K562 (cell line): ENCODE measurements at regions not wholly inside any gene's neighbourhood (a gene's known extent, or its start where the extent isn't known, plus 50 kb on each side); places are given as distances from the start of the nearest gene placed in this dataset.

Source experiments
- ATAC-seq: fragments of 200-7000 bp; cut with Tn5 transposase; 3 replicates; pipeline ENCODE4 v1.9.1; 2020; ENCODE audit warnings: moderate library complexity
- BruUV-seq: library from RNA; stranded (reverse); fragments of 400-500 nt; replicated peaks from 2 replicates; lab custom pipeline; 2021; lab: Mats Ljungman, UMichigan
- CTCF ChIA-PET: fragments of 300-600 bp; formaldehyde crosslinking; extraction: SDS; loops from one replicate; lab custom pipeline; 2021; ENCODE audit warnings: low intra/inter-chr PET ratio; lab: Yijun Ruan, JAX
- POLR2A ChIA-PET: fragments of 300-600, 350-650 bp; sonication (Branson Sonifier 250); formaldehyde crosslinking; extraction: SDS; loops from one replicate; lab custom pipeline; 2021; ENCODE audit warnings: antibody characterized with exemption, inconsistent platforms; lab: Yijun Ruan, JAX
- DNase-seq, 4 experiments: peaks; one replicate each; pipeline versions ENCODE4 v3.0.0 to v3.0.0-alpha.2; 2011 to 2018; ENCODE audit warnings: low spot score in 3 of 4, mixed read lengths in 3 of 4; ENCODE audit errors: extremely low read depth in 1 of 4
- FAIRE-seq: peaks from 2 replicates; lab custom pipeline; 2011; peaks lifted over from hg19 to GRCh38; lab: Jason Lieb, UNC
- H2AFZ ChIP-seq: 2 replicates; pipeline ENCODE4 v1.6.0; 2011; ENCODE audit warnings: low read depth, low read length, control low read depth, inconsistent platforms
- H3K27ac ChIP-seq: fragments of 200-600 bp; 3 replicates; pipeline ENCODE4 v1.8.0; 2011; ENCODE audit warnings: low read depth, mild to moderate bottlenecking, control low read depth, inconsistent platforms, low read length, moderate library complexity, mixed read lengths; ENCODE audit errors: extremely low read depth
- H3K27me3 ChIP-seq, 2 experiments: fragments of 300-600 bp in 1 of 2; 2 replicates in 1 of 2; 3 replicates in 1 of 2; pipeline versions ENCODE4 v1.6.0 to v1.8.0; 2011; ENCODE audit warnings: inconsistent platforms in 2 of 2, low read length in 2 of 2, mild to moderate bottlenecking in 1 of 2, mixed read lengths in 1 of 2, moderate library complexity in 1 of 2; ENCODE audit not compliant: control insufficient read depth in 2 of 2, insufficient read depth in 2 of 2
- H3K36me3 ChIP-seq: fragments of 300-600 bp; 3 replicates; pipeline ENCODE4 v1.8.0; 2011; ENCODE audit warnings: mild to moderate bottlenecking, low read length, inconsistent platforms; ENCODE audit not compliant: control insufficient read depth, insufficient read depth
- H3K4me1 ChIP-seq, 2 experiments: fragments of 200-600 bp in 1 of 2; replicated peaks in 1 of 2; 2 replicates in 1 of 2; 3 replicates in 1 of 2; pipeline versions ENCODE4 v1.5.1 to v1.8.0; 2011; ENCODE audit warnings: inconsistent platforms in 2 of 2, low read length in 2 of 2, mild to moderate bottlenecking in 1 of 2, mixed read lengths in 1 of 2, moderate library complexity in 1 of 2; ENCODE audit not compliant: control insufficient read depth in 2 of 2, insufficient read depth in 2 of 2
- H3K4me2 ChIP-seq: 2 replicates; pipeline ENCODE4 v1.6.1; 2011; ENCODE audit warnings: low read length, control low read depth, inconsistent platforms, mixed read lengths; ENCODE audit not compliant: insufficient read depth
- H3K4me3 ChIP-seq: fragments of 200-600 bp; sonication (generic), shearing (Covaris generic); 2 replicates; pipeline ENCODE4 v1.5.1; 2016; ENCODE audit warnings: control low read depth, inconsistent platforms
- H3K79me2 ChIP-seq: fragments of 200-600 bp; 3 replicates; pipeline ENCODE4 v1.8.0; 2011; ENCODE audit warnings: low read length, inconsistent platforms; ENCODE audit not compliant: control insufficient read depth, insufficient read depth
- H3K9ac ChIP-seq, 2 experiments: 2 replicates each; pipeline versions ENCODE4 v1.6.0 to v1.6.1; 2011; ENCODE audit warnings: low read depth in 2 of 2, low read length in 2 of 2, control low read depth in 1 of 2, inconsistent platforms in 1 of 2, mild to moderate bottlenecking in 1 of 2, mixed read lengths in 1 of 2; ENCODE audit not compliant: insufficient read depth in 1 of 2
- H3K9me1 ChIP-seq: one replicate; pipeline ENCODE4 v1.6.0; 2011; ENCODE audit warnings: inconsistent platforms, mild to moderate bottlenecking, low read length, moderate library complexity; ENCODE audit not compliant: control insufficient read depth, insufficient read depth
- H3K9me3 ChIP-seq: replicated peaks from 2 replicates; pipeline ENCODE4 v1.5.1; 2011; ENCODE audit warnings: low read depth, low read length, inconsistent platforms; ENCODE audit not compliant: control insufficient read depth, insufficient read depth
- H4K20me1 ChIP-seq: replicated peaks from 2 replicates; pipeline ENCODE4 v1.6.1; 2011; ENCODE audit warnings: low read length, inconsistent platforms, mixed read lengths; ENCODE audit not compliant: control insufficient read depth, insufficient read depth
- CC2D1A ChIP-seq: fragments of 450-650 bp; IDR thresholded peaks from 2 replicates; pipeline ENCODE4 v1.6.1; 2017; ENCODE audit warnings: mild to moderate bottlenecking
- EZH2 ChIP-seq: IDR thresholded peaks from 2 replicates; pipeline ENCODE4 v1.6.1; 2012; ENCODE audit warnings: low read depth, mild to moderate bottlenecking, inconsistent platforms, low read length, borderline replicate concordance
- HOXB6 ChIP-seq: fragments of 250-450 bp; sonication (Bioruptor Pico); IDR thresholded peaks from 2 replicates; pipeline ENCODE4 v1.5.1; 2022; ENCODE audit warnings: mild to moderate bottlenecking, borderline replicate concordance
- KLF16 ChIP-seq: IDR thresholded peaks from 2 replicates; pipeline ENCODE4 v1.6.1; 2016; ENCODE audit warnings: antibody characterized with exemption
- MAZ ChIP-seq, 2 experiments: fragments of 450-650 bp in 1 of 2; sonication (generic) in 1 of 2; formaldehyde crosslinking; IDR thresholded peaks in 1 of 2; conservative IDR thresholded peaks in 1 of 2; 2 replicates each; pipeline versions ENCODE4 v1.4.0 to v1.5.0; 2020; ENCODE audit warnings: mild to moderate bottlenecking in 1 of 2, missing genetic modification reagents in 1 of 2
- RFX5 ChIP-seq: IDR thresholded peaks from 2 replicates; pipeline ENCODE4 v1.6.1; 2011; ENCODE audit warnings: low read depth, mild to moderate bottlenecking, improper control_type of control experiment, low read length
- SAP30 ChIP-seq: fragments of 200-600 bp; sonication (generic); IDR thresholded peaks from 2 replicates; pipeline ENCODE4 v1.6.1; 2012; ENCODE audit warnings: borderline replicate concordance, low read depth, mild to moderate bottlenecking, moderate library complexity, low read length, control low read depth, inconsistent platforms; ENCODE audit not compliant: insufficient read depth, poor library complexity, severe bottlenecking
- WGBS: fragments of 100-300 bp; shearing (Covaris generic); methylation state at CpG from one replicate; pipeline ENCODE4 v1.1.6; 2016; ENCODE audit warnings: low coverage, mixed read lengths; ENCODE audit not compliant: insufficient coverage; ENCODE audit errors: missing lambda C conversion rate; 5-methylcytosine and 5-hydroxymethylcytosine counted together
- in situ Hi-C: fragments of 300-500 bp; cut with MboI; formaldehyde crosslinking; loops from 4 replicates; pipeline ENCODE4 v1.15.0; 2018; ENCODE audit warnings: inconsistent platforms, mixed read lengths
- intact Hi-C: fragments of 100-400 bp; cut with micrococcal nuclease; formaldehyde crosslinking; loops from 2 replicates; pipeline ENCODE4 v1.14.2; 2022
- TF ChIP-seq, protein P1 (sequence below), 2 experiments: IDR thresholded peaks; 2 replicates each; pipeline ENCODE4 v1.6.1; 2012; ENCODE audit warnings: improper control_type of control experiment in 2 of 2, low read depth in 2 of 2, low read length in 2 of 2, borderline replicate concordance in 1 of 2
- TF ChIP-seq, protein P2 (sequence below): fragments of 200-600 bp; sonication (generic); IDR thresholded peaks from one replicate; pipeline ENCODE4 v1.6.1; 2012; ENCODE audit warnings: mild to moderate bottlenecking, low read depth, low read length, inconsistent platforms

GRCh38 chr3:148068466-148068865, 629.2 kb upstream of the AGTR1 start:
- H3K79me2 ChIP-seq: no peaks in the 10 kb centered on the region
- ChIA-PET POLR2A (no interaction called here), CTCF (no interaction called here)
- H3K9me1 ChIP-seq: no peaks in the 10 kb centered on the region
- in situ Hi-C loops (no loop called here), intact Hi-C loops (no loop called here)
- TF ChIP-seq KLF16: no peak
- TF ChIP-seq EZH2: no peak
- TF ChIP-seq CC2D1A: no peak
- TF ChIP-seq, protein P1, sequence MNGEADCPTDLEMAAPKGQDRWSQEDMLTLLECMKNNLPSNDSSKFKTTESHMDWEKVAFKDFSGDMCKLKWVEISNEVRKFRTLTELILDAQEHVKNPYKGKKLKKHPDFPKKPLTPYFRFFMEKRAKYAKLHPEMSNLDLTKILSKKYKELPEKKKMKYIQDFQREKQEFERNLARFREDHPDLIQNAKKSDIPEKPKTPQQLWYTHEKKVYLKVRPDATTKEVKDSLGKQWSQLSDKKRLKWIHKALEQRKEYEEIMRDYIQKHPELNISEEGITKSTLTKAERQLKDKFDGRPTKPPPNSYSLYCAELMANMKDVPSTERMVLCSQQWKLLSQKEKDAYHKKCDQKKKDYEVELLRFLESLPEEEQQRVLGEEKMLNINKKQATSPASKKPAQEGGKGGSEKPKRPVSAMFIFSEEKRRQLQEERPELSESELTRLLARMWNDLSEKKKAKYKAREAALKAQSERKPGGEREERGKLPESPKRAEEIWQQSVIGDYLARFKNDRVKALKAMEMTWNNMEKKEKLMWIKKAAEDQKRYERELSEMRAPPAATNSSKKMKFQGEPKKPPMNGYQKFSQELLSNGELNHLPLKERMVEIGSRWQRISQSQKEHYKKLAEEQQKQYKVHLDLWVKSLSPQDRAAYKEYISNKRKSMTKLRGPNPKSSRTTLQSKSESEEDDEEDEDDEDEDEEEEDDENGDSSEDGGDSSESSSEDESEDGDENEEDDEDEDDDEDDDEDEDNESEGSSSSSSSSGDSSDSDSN (IDR thresholded peaks at IDR 0.05; ENCODE audit: borderline replicate concordance in 1 of 2, low read depth in 2 of 2, low read length in 2 of 2): no peak
- TF ChIP-seq, protein P2, sequence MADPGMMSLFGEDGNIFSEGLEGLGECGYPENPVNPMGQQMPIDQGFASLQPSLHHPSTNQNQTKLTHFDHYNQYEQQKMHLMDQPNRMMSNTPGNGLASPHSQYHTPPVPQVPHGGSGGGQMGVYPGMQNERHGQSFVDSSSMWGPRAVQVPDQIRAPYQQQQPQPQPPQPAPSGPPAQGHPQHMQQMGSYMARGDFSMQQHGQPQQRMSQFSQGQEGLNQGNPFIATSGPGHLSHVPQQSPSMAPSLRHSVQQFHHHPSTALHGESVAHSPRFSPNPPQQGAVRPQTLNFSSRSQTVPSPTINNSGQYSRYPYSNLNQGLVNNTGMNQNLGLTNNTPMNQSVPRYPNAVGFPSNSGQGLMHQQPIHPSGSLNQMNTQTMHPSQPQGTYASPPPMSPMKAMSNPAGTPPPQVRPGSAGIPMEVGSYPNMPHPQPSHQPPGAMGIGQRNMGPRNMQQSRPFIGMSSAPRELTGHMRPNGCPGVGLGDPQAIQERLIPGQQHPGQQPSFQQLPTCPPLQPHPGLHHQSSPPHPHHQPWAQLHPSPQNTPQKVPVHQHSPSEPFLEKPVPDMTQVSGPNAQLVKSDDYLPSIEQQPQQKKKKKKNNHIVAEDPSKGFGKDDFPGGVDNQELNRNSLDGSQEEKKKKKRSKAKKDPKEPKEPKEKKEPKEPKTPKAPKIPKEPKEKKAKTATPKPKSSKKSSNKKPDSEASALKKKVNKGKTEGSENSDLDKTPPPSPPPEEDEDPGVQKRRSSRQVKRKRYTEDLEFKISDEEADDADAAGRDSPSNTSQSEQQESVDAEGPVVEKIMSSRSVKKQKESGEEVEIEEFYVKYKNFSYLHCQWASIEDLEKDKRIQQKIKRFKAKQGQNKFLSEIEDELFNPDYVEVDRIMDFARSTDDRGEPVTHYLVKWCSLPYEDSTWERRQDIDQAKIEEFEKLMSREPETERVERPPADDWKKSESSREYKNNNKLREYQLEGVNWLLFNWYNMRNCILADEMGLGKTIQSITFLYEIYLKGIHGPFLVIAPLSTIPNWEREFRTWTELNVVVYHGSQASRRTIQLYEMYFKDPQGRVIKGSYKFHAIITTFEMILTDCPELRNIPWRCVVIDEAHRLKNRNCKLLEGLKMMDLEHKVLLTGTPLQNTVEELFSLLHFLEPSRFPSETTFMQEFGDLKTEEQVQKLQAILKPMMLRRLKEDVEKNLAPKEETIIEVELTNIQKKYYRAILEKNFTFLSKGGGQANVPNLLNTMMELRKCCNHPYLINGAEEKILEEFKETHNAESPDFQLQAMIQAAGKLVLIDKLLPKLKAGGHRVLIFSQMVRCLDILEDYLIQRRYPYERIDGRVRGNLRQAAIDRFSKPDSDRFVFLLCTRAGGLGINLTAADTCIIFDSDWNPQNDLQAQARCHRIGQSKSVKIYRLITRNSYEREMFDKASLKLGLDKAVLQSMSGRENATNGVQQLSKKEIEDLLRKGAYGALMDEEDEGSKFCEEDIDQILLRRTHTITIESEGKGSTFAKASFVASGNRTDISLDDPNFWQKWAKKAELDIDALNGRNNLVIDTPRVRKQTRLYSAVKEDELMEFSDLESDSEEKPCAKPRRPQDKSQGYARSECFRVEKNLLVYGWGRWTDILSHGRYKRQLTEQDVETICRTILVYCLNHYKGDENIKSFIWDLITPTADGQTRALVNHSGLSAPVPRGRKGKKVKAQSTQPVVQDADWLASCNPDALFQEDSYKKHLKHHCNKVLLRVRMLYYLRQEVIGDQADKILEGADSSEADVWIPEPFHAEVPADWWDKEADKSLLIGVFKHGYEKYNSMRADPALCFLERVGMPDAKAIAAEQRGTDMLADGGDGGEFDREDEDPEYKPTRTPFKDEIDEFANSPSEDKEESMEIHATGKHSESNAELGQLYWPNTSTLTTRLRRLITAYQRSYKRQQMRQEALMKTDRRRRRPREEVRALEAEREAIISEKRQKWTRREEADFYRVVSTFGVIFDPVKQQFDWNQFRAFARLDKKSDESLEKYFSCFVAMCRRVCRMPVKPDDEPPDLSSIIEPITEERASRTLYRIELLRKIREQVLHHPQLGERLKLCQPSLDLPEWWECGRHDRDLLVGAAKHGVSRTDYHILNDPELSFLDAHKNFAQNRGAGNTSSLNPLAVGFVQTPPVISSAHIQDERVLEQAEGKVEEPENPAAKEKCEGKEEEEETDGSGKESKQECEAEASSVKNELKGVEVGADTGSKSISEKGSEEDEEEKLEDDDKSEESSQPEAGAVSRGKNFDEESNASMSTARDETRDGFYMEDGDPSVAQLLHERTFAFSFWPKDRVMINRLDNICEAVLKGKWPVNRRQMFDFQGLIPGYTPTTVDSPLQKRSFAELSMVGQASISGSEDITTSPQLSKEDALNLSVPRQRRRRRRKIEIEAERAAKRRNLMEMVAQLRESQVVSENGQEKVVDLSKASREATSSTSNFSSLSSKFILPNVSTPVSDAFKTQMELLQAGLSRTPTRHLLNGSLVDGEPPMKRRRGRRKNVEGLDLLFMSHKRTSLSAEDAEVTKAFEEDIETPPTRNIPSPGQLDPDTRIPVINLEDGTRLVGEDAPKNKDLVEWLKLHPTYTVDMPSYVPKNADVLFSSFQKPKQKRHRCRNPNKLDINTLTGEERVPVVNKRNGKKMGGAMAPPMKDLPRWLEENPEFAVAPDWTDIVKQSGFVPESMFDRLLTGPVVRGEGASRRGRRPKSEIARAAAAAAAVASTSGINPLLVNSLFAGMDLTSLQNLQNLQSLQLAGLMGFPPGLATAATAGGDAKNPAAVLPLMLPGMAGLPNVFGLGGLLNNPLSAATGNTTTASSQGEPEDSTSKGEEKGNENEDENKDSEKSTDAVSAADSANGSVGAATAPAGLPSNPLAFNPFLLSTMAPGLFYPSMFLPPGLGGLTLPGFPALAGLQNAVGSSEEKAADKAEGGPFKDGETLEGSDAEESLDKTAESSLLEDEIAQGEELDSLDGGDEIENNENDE: no peak
- no peak for TF ChIP-seq HOXB6
- TF ChIP-seq SAP30: no peak
- TF ChIP-seq RFX5: no peak
- no peak for TF ChIP-seq MAZ (CRISPR knock-in tag; conservative IDR thresholded peaks at IDR 0.05 in 1 of 2, IDR thresholded peaks at IDR 0.05 in 1 of 2)
- WGBS: 0% methylated on average over 1 of the region's 1 CpG
- H2AFZ ChIP-seq: no peak overlapping the region
- H3K36me3 ChIP-seq: no peaks in the 10 kb centered on the region
- no peak overlapping the region for H3K4me3 ChIP-seq
- no peak for ATAC-seq
- H3K4me2 ChIP-seq: no peak overlapping the region
- DNase-seq: no peak
- H3K27me3 ChIP-seq: no peaks in the 10 kb centered on the region
- no peak overlapping the region for H3K27ac ChIP-seq
- no peak for FAIRE-seq
- no peaks in the 10 kb centered on the region for H4K20me1 ChIP-seq
- no peaks in the 10 kb centered on the region for H3K9me3 ChIP-seq
- H3K9ac ChIP-seq: no peak overlapping the region
- H3K4me1 ChIP-seq: no peaks in the 10 kb centered on the region
- BruUV-seq: no TSS peak
